HG02870 (cell line): ENCODE measurements at regions not wholly inside any gene's neighbourhood (a gene's known extent, or its start where the extent isn't known, plus 50 kb on each side); places are given as distances from the start of the nearest gene placed in this dataset.
A peak's percentile ranks its signal among the peaks of the same experiment; 100 is the strongest.

Experiments
- ATAC-seq: cut with Tn5 transposase; IDR thresholded peaks from one replicate; pipeline ENCODE4 v1.9.1; 2021; ENCODE audit warnings: mild to moderate bottlenecking, moderate library complexity; ENCODE audit not compliant: unreplicated experiment

GRCh38 chr12:81819991-81820633 lies 61.0 kb upstream of the PPFIA2 start:
- ATAC-seq, result no peak

- no peak for ATAC-seq
Measured at GRCh38 chr12:81815611-81816010, 56.5 kb upstream of the PPFIA2 start.

- ATAC-seq, result no peak
Measured at GRCh38 chr12:81811778-81812125, 52.6 kb upstream of the PPFIA2 start.

- ATAC-seq, result no peak
Measured at GRCh38 chr12:81811061-81811777, 52.1 kb upstream of the PPFIA2 start.

- ATAC-seq, result peak; percentile 72
Measured at GRCh38 chr12:81809829-81810595, 50.9 kb upstream of the PPFIA2 start.

- no peak for ATAC-seq
Measured at GRCh38 chr12:81809113-81809777, 50.1 kb upstream of the PPFIA2 start.
